Type B pancreatic cell (in vitro differentiated cells): ENCODE measurements at regions not wholly inside any gene's neighbourhood (a gene's known extent, or its start where the extent isn't known, plus 50 kb on each side); places are given as distances from the start of the nearest gene placed in this dataset.

Experiments
- DNase-seq: peaks from one replicate; pipeline ENCODE4 v3.0.0; 2021; ENCODE audit warnings: mixed read lengths; ENCODE audit not compliant: unreplicated experiment; ENCODE audit errors: extremely low spot score
- H3K27ac Mint-ChIP-seq: 2 replicates; pipeline ENCODE4 v1.8.0; 2021; ENCODE audit warnings: mild to moderate bottlenecking, mixed read lengths
- H3K27me3 Mint-ChIP-seq: 2 replicates; pipeline ENCODE4 v1.8.0; 2021; ENCODE audit warnings: mixed read lengths
- H3K36me3 Mint-ChIP-seq: 2 replicates; pipeline ENCODE4 v1.8.0; 2021; ENCODE audit warnings: mixed read lengths
- H3K4me1 Mint-ChIP-seq: one replicate; pipeline ENCODE4 v1.8.0; 2021; ENCODE audit warnings: mixed read lengths; ENCODE audit not compliant: unreplicated experiment
- H3K4me3 Mint-ChIP-seq: 2 replicates; pipeline ENCODE4 v1.8.0; 2021; ENCODE audit warnings: mild to moderate bottlenecking, mixed read lengths
- H3K9me3 Mint-ChIP-seq: 2 replicates; pipeline ENCODE4 v1.8.0; 2021; ENCODE audit warnings: mixed read lengths
- TF ChIP-seq, protein P1 (sequence below): fragments of 200-600 bp; sonication (generic); conservative IDR thresholded peaks from 2 replicates; pipeline ENCODE4 v1.5.0; 2021; ENCODE audit warnings: antibody characterized with exemption, mild to moderate bottlenecking

DNA sequence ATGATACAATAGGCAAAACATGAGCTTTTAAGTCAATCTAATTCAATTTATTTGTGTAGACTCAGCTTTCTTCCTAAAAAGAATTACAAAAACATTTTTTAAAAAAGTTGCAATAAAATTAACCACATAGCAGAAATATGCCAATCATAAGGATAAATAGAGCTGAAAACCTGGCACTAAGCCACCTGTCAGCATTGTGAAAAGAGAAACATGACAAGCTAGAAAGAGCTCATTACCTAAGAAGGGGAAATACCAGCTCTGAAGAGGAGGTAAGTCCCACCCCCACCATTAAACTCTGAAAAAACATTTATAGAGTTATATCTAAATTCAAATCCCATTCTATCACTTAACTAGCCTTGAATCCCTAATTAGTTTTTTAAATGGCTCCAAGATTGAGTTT is 372.9 kb downstream of the OSTF1 start:
- no peak overlapping the region for H3K27ac Mint-ChIP-seq
- H3K4me3 Mint-ChIP-seq: no peak overlapping the region
- H3K27me3 Mint-ChIP-seq: peaks cover 13% of the 10 kb centered on the region
- no peak for DNase-seq
- H3K9me3 Mint-ChIP-seq: no peaks in the 10 kb centered on the region
- TF ChIP-seq, protein P1, sequence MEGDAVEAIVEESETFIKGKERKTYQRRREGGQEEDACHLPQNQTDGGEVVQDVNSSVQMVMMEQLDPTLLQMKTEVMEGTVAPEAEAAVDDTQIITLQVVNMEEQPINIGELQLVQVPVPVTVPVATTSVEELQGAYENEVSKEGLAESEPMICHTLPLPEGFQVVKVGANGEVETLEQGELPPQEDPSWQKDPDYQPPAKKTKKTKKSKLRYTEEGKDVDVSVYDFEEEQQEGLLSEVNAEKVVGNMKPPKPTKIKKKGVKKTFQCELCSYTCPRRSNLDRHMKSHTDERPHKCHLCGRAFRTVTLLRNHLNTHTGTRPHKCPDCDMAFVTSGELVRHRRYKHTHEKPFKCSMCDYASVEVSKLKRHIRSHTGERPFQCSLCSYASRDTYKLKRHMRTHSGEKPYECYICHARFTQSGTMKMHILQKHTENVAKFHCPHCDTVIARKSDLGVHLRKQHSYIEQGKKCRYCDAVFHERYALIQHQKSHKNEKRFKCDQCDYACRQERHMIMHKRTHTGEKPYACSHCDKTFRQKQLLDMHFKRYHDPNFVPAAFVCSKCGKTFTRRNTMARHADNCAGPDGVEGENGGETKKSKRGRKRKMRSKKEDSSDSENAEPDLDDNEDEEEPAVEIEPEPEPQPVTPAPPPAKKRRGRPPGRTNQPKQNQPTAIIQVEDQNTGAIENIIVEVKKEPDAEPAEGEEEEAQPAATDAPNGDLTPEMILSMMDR: no peak
- H3K4me1 Mint-ChIP-seq: no peaks in the 10 kb centered on the region
- no peaks in the 10 kb centered on the region for H3K36me3 Mint-ChIP-seq

DNA sequence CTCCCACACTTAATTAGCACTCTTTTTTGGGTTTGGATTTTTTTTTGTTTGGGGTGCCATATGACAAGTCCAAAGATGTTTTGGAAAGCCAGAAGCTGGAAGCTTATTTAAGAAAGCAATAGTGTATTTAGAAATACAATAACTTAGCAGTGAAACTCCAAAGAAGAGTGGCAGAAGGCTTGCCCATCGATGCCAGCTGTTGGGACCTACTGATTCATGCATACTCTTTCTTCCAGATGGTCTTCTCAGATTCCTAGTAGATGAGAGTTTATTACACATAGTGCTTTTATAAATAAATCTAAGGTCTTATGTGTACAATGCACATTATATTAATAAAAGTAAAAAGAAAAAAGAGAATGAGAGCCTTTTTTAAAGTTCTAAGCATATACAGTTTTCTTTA is 374.6 kb downstream of the OSTF1 start:
- H3K4me3 Mint-ChIP-seq: no peak overlapping the region
- peaks cover 13% of the 10 kb centered on the region for H3K27me3 Mint-ChIP-seq
- no peak for DNase-seq
- H3K9me3 Mint-ChIP-seq: no peaks in the 10 kb centered on the region
- TF ChIP-seq, protein P1: no peak
- H3K4me1 Mint-ChIP-seq: peaks cover under 1% of the 10 kb centered on the region
- no peak overlapping the region for H3K27ac Mint-ChIP-seq
- no peaks in the 10 kb centered on the region for H3K36me3 Mint-ChIP-seq

GRCh38 chr9:75463871-75464270 is 375.6 kb downstream of the OSTF1 start:
- Mint-ChIP-seq H3K27ac (no peak overlapping the region), H3K9me3 (no peaks in the 10 kb centered on the region), H3K4me1 (peaks cover 5% of the 10 kb centered on the region), H3K27me3 (peaks cover 13% of the 10 kb centered on the region), H3K36me3 (no peaks in the 10 kb centered on the region), H3K4me3 (no peak overlapping the region)
- TF ChIP-seq, protein P1: no peak
- no peak for DNase-seq

DNA sequence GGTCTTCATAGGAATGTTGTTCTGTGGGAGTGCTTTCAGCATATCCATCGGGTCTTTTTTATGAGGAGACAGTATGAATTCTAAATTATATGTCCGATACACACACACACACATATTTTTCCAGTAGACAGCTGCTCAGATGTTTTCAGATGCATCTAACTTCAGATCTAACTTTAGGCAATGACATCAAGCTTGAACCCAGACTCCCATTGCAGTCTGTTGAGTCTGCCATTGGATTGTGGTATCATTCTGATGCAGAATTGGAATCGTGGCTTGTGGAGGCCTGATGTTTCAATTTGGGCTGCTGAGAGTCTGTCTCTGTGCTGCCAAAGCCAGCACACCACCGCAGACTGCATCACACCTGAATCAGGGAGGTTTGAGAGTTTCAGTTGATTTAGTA is 376.4 kb downstream of the OSTF1 start:
- TF ChIP-seq, protein P1: no peak
- Mint-ChIP-seq H3K4me3 (no peak overlapping the region), H3K27me3 (peaks cover 13% of the 10 kb centered on the region), H3K36me3 (no peaks in the 10 kb centered on the region), H3K27ac (no peak overlapping the region), H3K9me3 (no peaks in the 10 kb centered on the region), H3K4me1 (peaks cover 5% of the 10 kb centered on the region)
- DNase-seq: no peak

DNA sequence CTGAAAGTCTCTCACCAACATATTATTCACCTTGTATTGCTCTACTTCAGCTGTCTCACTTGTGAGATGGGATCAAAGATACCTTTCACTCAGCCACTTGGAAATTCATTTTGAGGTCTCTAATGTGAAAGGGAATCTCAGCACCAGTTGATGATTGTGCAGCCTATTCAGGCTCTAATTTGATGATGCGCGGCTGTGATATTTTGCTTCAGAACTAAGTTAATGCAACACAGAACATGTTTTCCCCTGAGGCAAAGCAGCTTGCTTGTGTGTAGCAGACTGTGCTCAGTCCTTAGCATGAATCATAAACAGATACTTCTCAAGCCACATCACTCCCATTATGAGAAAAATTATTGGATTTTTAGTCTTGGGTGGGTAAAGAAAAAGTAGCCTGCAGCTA is 378.8 kb downstream of the OSTF1 start:
- H3K27ac Mint-ChIP-seq: no peak overlapping the region
- peaks cover 5% of the 10 kb centered on the region for H3K4me1 Mint-ChIP-seq
- H3K4me3 Mint-ChIP-seq: no peak overlapping the region
- peaks cover 10% of the 10 kb centered on the region for H3K27me3 Mint-ChIP-seq
- no peak for DNase-seq
- H3K36me3 Mint-ChIP-seq: no peaks in the 10 kb centered on the region
- TF ChIP-seq, protein P1: no peak
- no peaks in the 10 kb centered on the region for H3K9me3 Mint-ChIP-seq

DNA sequence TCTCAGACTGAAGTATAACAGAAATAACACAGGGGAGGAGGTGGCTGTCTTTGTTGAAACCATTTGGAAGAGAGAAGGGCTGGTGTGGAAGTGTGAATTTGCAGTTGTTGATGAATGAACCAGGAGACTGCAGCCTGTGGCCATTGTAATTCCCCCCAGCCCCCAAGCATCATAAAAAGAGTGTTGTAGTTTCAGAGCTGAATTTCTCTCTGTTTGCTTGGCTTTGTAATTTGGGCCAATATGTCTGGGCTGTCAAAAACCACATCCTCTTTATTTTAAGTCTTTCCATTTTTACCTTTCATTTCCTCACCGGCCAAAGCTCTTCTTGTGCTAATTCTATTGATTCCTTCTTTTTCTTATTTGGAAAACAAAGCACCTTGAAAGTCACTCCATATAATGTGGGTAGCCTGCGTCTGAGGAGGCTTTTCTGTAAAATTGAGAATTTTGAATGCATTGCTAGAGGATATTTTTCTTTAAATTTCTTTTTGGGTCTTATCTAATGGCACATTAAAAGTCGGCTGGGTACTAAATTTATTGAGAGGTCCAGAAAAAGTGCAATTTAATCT is 383.3 kb downstream of the OSTF1 start:
- no peak overlapping the region for H3K4me3 Mint-ChIP-seq

More for the DNA sequence above, 383.3 kb downstream of the OSTF1 start:
- Mint-ChIP-seq H3K4me1 (peaks cover 5% of the 10 kb centered on the region), H3K27ac (no peak overlapping the region), H3K9me3 (no peaks in the 10 kb centered on the region), H3K36me3 (no peaks in the 10 kb centered on the region), H3K27me3 (peaks cover 7% of the 10 kb centered on the region)
- no peak for DNase-seq
- TF ChIP-seq, protein P1: no peak
